ENCODE measurements at regions not wholly inside any gene's neighbourhood (a gene's known extent, or its start where the extent isn't known, plus 50 kb on each side); places are given as distances from the start of the nearest gene placed in this dataset.

- Histone ChIP-seq H3K27me3 (ENCODE audit: control insufficient read depth in 1 of 2, insufficient read depth in 1 of 2, low read length in 2 of 2) (peaks cover 0 to 3% of the 10 kb centered on the region in 2 experiments), H3K36me3 (ENCODE audit: control insufficient read depth in 1 of 2, insufficient read depth in 2 of 2, low read depth in 1 of 2, low read length in 2 of 2) (no peaks in the 10 kb centered on the region), H3K4ac (ENCODE audit: low read depth in 1 of 2, low read length in 2 of 2) (no peak overlapping the region), H2BK120ac (ENCODE audit: low read depth, low read length) (no peak overlapping the region), H3K27ac (ENCODE audit: low read length, poor library complexity, severe bottlenecking) (peak overlapping the region; percentile 29), H3K9me3 (ENCODE audit: control insufficient read depth, low read length) (no peaks in the 10 kb centered on the region), H2BK15ac (ENCODE audit: low read depth, poor library complexity, severe bottlenecking) (no peak overlapping the region), H3K14ac (ENCODE audit: low read length in 2 of 2) (no peak overlapping the region), H3K79me1 (replicated peaks; ENCODE audit: low read length, poor library complexity, severe bottlenecking) (no peaks in the 10 kb centered on the region), H2AFZ (ENCODE audit: low read depth, low read length) (no peak overlapping the region), H3K9ac (ENCODE audit: low read length) (peak overlapping the region; percentile 8), H4K8ac (ENCODE audit: low read length) (no peak overlapping the region), H4K91ac (ENCODE audit: low read length) (no peak overlapping the region), H3K23ac (ENCODE audit: low read length in 2 of 2) (no peak overlapping the region), H3K4me3 (ENCODE audit: insufficient read depth in 1 of 2, low read depth in 1 of 2, low read length in 2 of 2) (no peak overlapping the region), H3K4me2 (ENCODE audit: low read length, poor library complexity, severe bottlenecking) (no peak overlapping the region), H2AK5ac (ENCODE audit: low read length, severe bottlenecking) (no peak overlapping the region), H2BK12ac (ENCODE audit: low read length in 2 of 2) (no peak overlapping the region), H3K4me1 (ENCODE audit: control insufficient read depth, insufficient read depth, low read depth, low read length) (peaks cover 4% of the 10 kb centered on the region), H3K18ac (ENCODE audit: low read depth in 1 of 2, low read length in 2 of 2) (no peak overlapping the region), H2BK5ac (ENCODE audit: low read depth, low read length, poor library complexity, severe bottlenecking) (no peak overlapping the region)
- 76% methylated on average over 2 of the region's 3 CpGs for WGBS
- DNase-seq: peak; percentile 18
Measured at GRCh38 chrX:8868906-8869305, 67.7 kb upstream of the FAM9A start.

- Histone ChIP-seq H3K4me2 (ENCODE audit: low read length, poor library complexity, severe bottlenecking) (no peak overlapping the region), H2AFZ (ENCODE audit: low read depth, low read length) (no peak overlapping the region), H3K79me1 (replicated peaks; ENCODE audit: low read length, poor library complexity, severe bottlenecking) (no peaks in the 10 kb centered on the region), H2AK5ac (ENCODE audit: low read length, severe bottlenecking) (no peak overlapping the region), H2BK120ac (ENCODE audit: low read depth, low read length) (no peak overlapping the region), H3K4me3 (ENCODE audit: insufficient read depth in 1 of 2, low read depth in 1 of 2, low read length in 2 of 2) (no peak overlapping the region), H3K27ac (ENCODE audit: low read length, poor library complexity, severe bottlenecking) (peak overlapping the region; percentile 29), H3K4ac (ENCODE audit: low read depth in 1 of 2, low read length in 2 of 2) (no peak overlapping the region), H3K14ac (ENCODE audit: low read length in 2 of 2) (no peak overlapping the region), H4K91ac (ENCODE audit: low read length) (peak overlapping the region; percentile 27), H3K9me3 (ENCODE audit: control insufficient read depth, low read length) (no peaks in the 10 kb centered on the region), H2BK5ac (ENCODE audit: low read depth, low read length, poor library complexity, severe bottlenecking) (no peak overlapping the region), H2BK12ac (ENCODE audit: low read length in 2 of 2) (no peak overlapping the region), H3K23ac (ENCODE audit: low read length in 2 of 2) (no peak overlapping the region), H3K4me1 (ENCODE audit: control insufficient read depth, insufficient read depth, low read depth, low read length) (peaks cover 4% of the 10 kb centered on the region), H4K8ac (ENCODE audit: low read length) (no peak overlapping the region), H3K9ac (ENCODE audit: low read length) (peak overlapping the region; percentile 8), H3K18ac (ENCODE audit: low read depth in 1 of 2, low read length in 2 of 2) (no peak overlapping the region), H2BK15ac (ENCODE audit: low read depth, poor library complexity, severe bottlenecking) (no peak overlapping the region), H3K27me3 (ENCODE audit: control insufficient read depth in 1 of 2, insufficient read depth in 1 of 2, low read length in 2 of 2) (peaks cover 0 to under 1% of the 10 kb centered on the region in 2 experiments), H3K36me3 (ENCODE audit: control insufficient read depth in 1 of 2, insufficient read depth in 2 of 2, low read depth in 1 of 2, low read length in 2 of 2) (no peaks in the 10 kb centered on the region)
- 12% methylated on average over 5 of the region's 5 CpGs for WGBS
- DNase-seq: peak; percentile 71
Measured at GRCh38 chrX:8868070-8868773, 67.0 kb upstream of the FAM9A start.

- H2AK5ac ChIP-seq (ENCODE audit: low read length, severe bottlenecking): no peak overlapping the region
- no peak overlapping the region for H3K18ac ChIP-seq (ENCODE audit: low read depth in 1 of 2, low read length in 2 of 2)
- no peak overlapping the region for H3K4me2 ChIP-seq (ENCODE audit: low read length, poor library complexity, severe bottlenecking)
- H3K36me3 ChIP-seq (ENCODE audit: control insufficient read depth in 1 of 2, insufficient read depth in 2 of 2, low read depth in 1 of 2, low read length in 2 of 2): no peaks in the 10 kb centered on the region
- H2AFZ ChIP-seq (ENCODE audit: low read depth, low read length): no peak overlapping the region
- no peak overlapping the region for H4K8ac ChIP-seq (ENCODE audit: low read length)
- peak; percentile 36 for DNase-seq
- 92% methylated on average over 2 of the region's 2 CpGs for WGBS
- no peak overlapping the region for H3K4ac ChIP-seq (ENCODE audit: low read depth in 1 of 2, low read length in 2 of 2)
- peaks cover 0 to 6% of the 10 kb centered on the region in 2 experiments for H3K27me3 ChIP-seq (ENCODE audit: control insufficient read depth in 1 of 2, insufficient read depth in 1 of 2, low read length in 2 of 2)
- no peak overlapping the region for H3K14ac ChIP-seq (ENCODE audit: low read length in 2 of 2)
- no peak overlapping the region for H3K23ac ChIP-seq (ENCODE audit: low read length in 2 of 2)
- H2BK5ac ChIP-seq (ENCODE audit: low read depth, low read length, poor library complexity, severe bottlenecking): no peak overlapping the region
- H3K4me3 ChIP-seq (ENCODE audit: insufficient read depth in 1 of 2, low read depth in 1 of 2, low read length in 2 of 2): no peak overlapping the region
- no peak overlapping the region for H3K27ac ChIP-seq (ENCODE audit: low read length, poor library complexity, severe bottlenecking)
- H2BK120ac ChIP-seq (ENCODE audit: low read depth, low read length): no peak overlapping the region
- H2BK15ac ChIP-seq (ENCODE audit: low read depth, poor library complexity, severe bottlenecking): no peak overlapping the region
- H4K91ac ChIP-seq (ENCODE audit: low read length): no peak overlapping the region
- no peak overlapping the region for H2BK12ac ChIP-seq (ENCODE audit: low read length in 2 of 2)
- no peaks in the 10 kb centered on the region for H3K9me3 ChIP-seq (ENCODE audit: control insufficient read depth, low read length)
- no peak overlapping the region for H3K9ac ChIP-seq (ENCODE audit: low read length)
- peaks cover 4% of the 10 kb centered on the region for H3K4me1 ChIP-seq (ENCODE audit: control insufficient read depth, insufficient read depth, low read depth, low read length)
- no peaks in the 10 kb centered on the region for H3K79me1 ChIP-seq (replicated peaks; ENCODE audit: low read length, poor library complexity, severe bottlenecking)
Measured at GRCh38 chrX:8867406-8867805, 66.2 kb upstream of the FAM9A start.

- 85% methylated on average over 3 of the region's 5 CpGs for WGBS
- H2BK5ac ChIP-seq (ENCODE audit: low read depth, low read length, poor library complexity, severe bottlenecking): no peak overlapping the region
- H3K4me3 ChIP-seq (ENCODE audit: insufficient read depth in 1 of 2, low read depth in 1 of 2, low read length in 2 of 2): no peak overlapping the region
- no peak overlapping the region for H3K14ac ChIP-seq (ENCODE audit: low read length in 2 of 2)
- peaks cover 4% of the 10 kb centered on the region for H3K4me1 ChIP-seq (ENCODE audit: control insufficient read depth, insufficient read depth, low read depth, low read length)
- no peak overlapping the region for H4K8ac ChIP-seq (ENCODE audit: low read length)
- H2BK12ac ChIP-seq (ENCODE audit: low read length in 2 of 2): no peak overlapping the region
- DNase-seq: no peak
- H3K4ac ChIP-seq (ENCODE audit: low read depth in 1 of 2, low read length in 2 of 2): no peak overlapping the region
- H3K23ac ChIP-seq (ENCODE audit: low read length in 2 of 2): no peak overlapping the region
- no peak overlapping the region for H2AK5ac ChIP-seq (ENCODE audit: low read length, severe bottlenecking)
- no peak overlapping the region for H3K9ac ChIP-seq (ENCODE audit: low read length)
- no peak overlapping the region for H4K91ac ChIP-seq (ENCODE audit: low read length)
- H3K18ac ChIP-seq (ENCODE audit: low read depth in 1 of 2, low read length in 2 of 2): no peak overlapping the region
- H3K79me1 ChIP-seq (replicated peaks; ENCODE audit: low read length, poor library complexity, severe bottlenecking): no peaks in the 10 kb centered on the region
- H3K9me3 ChIP-seq (ENCODE audit: control insufficient read depth, low read length): no peaks in the 10 kb centered on the region
- H2AFZ ChIP-seq (ENCODE audit: low read depth, low read length): no peak overlapping the region
- peaks cover 0 to 21% of the 10 kb centered on the region in 2 experiments for H3K27me3 ChIP-seq (ENCODE audit: control insufficient read depth in 1 of 2, insufficient read depth in 1 of 2, low read length in 2 of 2)
- no peak overlapping the region for H3K4me2 ChIP-seq (ENCODE audit: low read length, poor library complexity, severe bottlenecking)
- H2BK15ac ChIP-seq (ENCODE audit: low read depth, poor library complexity, severe bottlenecking): no peak overlapping the region
- no peak overlapping the region for H3K27ac ChIP-seq (ENCODE audit: low read length, poor library complexity, severe bottlenecking)
- no peak overlapping the region for H2BK120ac ChIP-seq (ENCODE audit: low read depth, low read length)
- H3K36me3 ChIP-seq (ENCODE audit: control insufficient read depth in 1 of 2, insufficient read depth in 2 of 2, low read depth in 1 of 2, low read length in 2 of 2): no peaks in the 10 kb centered on the region
Measured at GRCh38 chrX:8864161-8864560, 63.0 kb upstream of the FAM9A start.
